Chondrocyte (in vitro differentiated cells): ENCODE measurements at regions not wholly inside any gene's neighbourhood (a gene's known extent, or its start where the extent isn't known, plus 50 kb on each side); places are given as distances from the start of the nearest gene placed in this dataset.

Experiments
- DNase-seq: peaks from one replicate; pipeline ENCODE4 v3.0.0; 2021; ENCODE audit warnings: mixed read lengths, low spot score
- H3K27ac Mint-ChIP-seq: one replicate; pipeline ENCODE4 v1.8.0; 2021; ENCODE audit warnings: mild to moderate bottlenecking, moderate library complexity, mixed read lengths; ENCODE audit not compliant: unreplicated experiment
- H3K27me3 Mint-ChIP-seq: 2 replicates; pipeline ENCODE4 v1.8.0; 2021; ENCODE audit warnings: low read depth, mixed read lengths
- H3K36me3 Mint-ChIP-seq: 2 replicates; pipeline ENCODE4 v1.8.0; 2021; ENCODE audit warnings: low read depth, mixed read lengths
- H3K4me1 Mint-ChIP-seq: 2 replicates; pipeline ENCODE4 v1.8.0; 2021; ENCODE audit warnings: low read depth, mild to moderate bottlenecking, mixed read lengths
- H3K4me3 Mint-ChIP-seq: one replicate; pipeline ENCODE4 v1.8.0; 2021; ENCODE audit warnings: mild to moderate bottlenecking, moderate library complexity, mixed read lengths; ENCODE audit not compliant: unreplicated experiment
- H3K9me3 Mint-ChIP-seq: 2 replicates; pipeline ENCODE4 v1.8.0; 2021; ENCODE audit warnings: low read depth, mixed read lengths
- TF ChIP-seq, protein P1 (sequence below): fragments of 200-600 bp; sonication (generic); IDR thresholded peaks from 2 replicates; pipeline ENCODE4 v1.5.0; 2021; ENCODE audit warnings: antibody characterized with exemption, mild to moderate bottlenecking, moderate library complexity

DNA sequence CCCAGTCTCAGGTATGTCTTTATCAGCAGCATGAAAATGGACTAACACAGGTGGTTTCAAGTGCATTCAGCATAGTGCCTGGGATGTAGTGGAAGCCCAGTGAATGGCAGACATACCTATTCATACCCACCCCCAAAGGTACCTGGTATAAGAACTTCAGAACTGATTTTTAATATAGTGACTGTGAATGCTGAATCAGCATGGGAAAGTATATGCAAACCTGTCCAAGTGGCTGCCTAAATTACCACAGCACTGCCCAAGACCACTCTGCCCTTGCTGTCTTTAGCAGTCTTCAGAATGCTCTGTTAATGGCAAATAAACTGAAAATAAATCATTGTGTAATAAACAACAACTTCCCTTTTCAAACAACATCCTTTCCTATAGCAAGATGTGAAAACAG is 312.1 kb downstream of the GPAM start:
- TF ChIP-seq, protein P1, sequence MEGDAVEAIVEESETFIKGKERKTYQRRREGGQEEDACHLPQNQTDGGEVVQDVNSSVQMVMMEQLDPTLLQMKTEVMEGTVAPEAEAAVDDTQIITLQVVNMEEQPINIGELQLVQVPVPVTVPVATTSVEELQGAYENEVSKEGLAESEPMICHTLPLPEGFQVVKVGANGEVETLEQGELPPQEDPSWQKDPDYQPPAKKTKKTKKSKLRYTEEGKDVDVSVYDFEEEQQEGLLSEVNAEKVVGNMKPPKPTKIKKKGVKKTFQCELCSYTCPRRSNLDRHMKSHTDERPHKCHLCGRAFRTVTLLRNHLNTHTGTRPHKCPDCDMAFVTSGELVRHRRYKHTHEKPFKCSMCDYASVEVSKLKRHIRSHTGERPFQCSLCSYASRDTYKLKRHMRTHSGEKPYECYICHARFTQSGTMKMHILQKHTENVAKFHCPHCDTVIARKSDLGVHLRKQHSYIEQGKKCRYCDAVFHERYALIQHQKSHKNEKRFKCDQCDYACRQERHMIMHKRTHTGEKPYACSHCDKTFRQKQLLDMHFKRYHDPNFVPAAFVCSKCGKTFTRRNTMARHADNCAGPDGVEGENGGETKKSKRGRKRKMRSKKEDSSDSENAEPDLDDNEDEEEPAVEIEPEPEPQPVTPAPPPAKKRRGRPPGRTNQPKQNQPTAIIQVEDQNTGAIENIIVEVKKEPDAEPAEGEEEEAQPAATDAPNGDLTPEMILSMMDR, result no peak
- Mint-ChIP-seq H3K4me1 (no peaks in the 10 kb centered on the region), H3K27ac (no peak overlapping the region), H3K4me3 (no peak overlapping the region), H3K27me3 (no peaks in the 10 kb centered on the region), H3K36me3 (no peaks in the 10 kb centered on the region), H3K9me3 (peaks cover 34% of the 10 kb centered on the region)
- no peak for DNase-seq

DNA sequence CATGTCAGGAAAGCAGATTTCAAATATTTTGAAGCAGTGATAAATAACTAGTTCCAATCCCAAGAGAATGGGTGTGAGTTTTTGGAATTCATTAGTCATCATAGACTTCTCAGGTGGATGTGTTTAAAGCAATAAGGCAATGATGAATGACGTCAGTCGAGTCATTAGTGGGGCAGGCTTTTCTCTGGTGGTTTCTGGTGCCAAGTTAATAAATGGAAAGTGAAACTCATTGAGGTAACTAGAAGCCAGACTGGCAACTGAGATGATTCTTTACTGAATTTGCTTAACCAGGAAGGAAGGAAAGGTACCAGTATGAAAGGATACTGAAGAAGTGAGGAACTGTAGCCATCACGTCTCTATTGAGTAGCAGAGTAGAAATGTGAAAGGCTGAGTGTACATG is 311.0 kb downstream of the GPAM start:
- no peaks in the 10 kb centered on the region for H3K4me1 Mint-ChIP-seq
- no peaks in the 10 kb centered on the region for H3K27me3 Mint-ChIP-seq
- H3K4me3 Mint-ChIP-seq, result no peak overlapping the region
- TF ChIP-seq, protein P1, result no peak
- no peak for DNase-seq
- H3K9me3 Mint-ChIP-seq, result peaks cover 34% of the 10 kb centered on the region
- no peaks in the 10 kb centered on the region for H3K36me3 Mint-ChIP-seq
- H3K27ac Mint-ChIP-seq, result no peak overlapping the region

DNA sequence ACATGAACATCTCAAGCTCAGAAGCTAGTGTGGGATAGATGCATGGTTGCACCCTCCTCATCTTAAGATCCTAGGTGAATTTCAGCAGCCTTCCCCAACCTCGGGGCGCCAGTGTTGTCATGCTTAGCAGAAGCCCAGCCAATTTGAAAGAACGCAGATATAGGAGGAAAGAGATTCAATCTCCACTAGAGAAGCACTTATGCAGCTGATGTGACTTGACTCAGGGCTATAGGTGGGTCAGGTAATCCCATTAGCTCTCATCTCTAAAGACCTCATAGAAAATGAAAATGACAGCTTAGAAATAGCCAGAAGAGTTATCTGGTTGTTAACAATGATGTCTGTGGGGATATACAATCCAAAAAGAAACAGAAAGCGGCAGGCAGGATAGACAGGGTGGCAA is 310.5 kb downstream of the GPAM start:
- H3K27ac Mint-ChIP-seq, result no peak overlapping the region
- no peaks in the 10 kb centered on the region for H3K4me1 Mint-ChIP-seq
- TF ChIP-seq, protein P1, result no peak
- H3K9me3 Mint-ChIP-seq, result peaks cover 38% of the 10 kb centered on the region
- no peaks in the 10 kb centered on the region for H3K36me3 Mint-ChIP-seq
- DNase-seq, result no peak
- H3K4me3 Mint-ChIP-seq, result no peak overlapping the region
- no peaks in the 10 kb centered on the region for H3K27me3 Mint-ChIP-seq

DNA sequence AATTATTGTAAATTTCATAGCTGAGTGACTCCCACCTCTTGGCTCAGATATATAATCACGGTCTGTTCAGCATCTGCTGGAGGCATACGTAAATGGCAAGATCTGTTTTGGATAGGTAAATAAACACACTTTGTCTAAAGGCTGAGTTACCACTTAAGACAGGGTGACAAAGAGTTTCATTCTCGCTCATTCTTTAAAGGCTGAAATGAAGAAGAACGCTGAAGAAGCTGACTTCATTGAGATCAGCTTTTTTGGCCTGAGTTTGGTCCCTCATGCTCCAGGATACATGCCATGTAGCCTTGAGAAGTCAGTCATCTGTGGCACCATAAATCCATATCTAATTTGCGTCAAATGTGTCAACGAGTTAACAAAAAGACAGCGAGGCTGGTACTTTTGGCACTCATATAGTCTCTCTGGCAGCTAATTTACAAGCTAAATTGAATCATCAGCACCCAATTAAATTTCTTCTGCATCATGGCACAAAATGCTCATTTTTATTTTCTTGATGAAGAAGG is 309.9 kb downstream of the GPAM start:
- Mint-ChIP-seq H3K36me3 (no peaks in the 10 kb centered on the region), H3K27ac (no peak overlapping the region), H3K4me1 (no peaks in the 10 kb centered on the region), H3K27me3 (no peaks in the 10 kb centered on the region), H3K9me3 (peaks cover 39% of the 10 kb centered on the region), H3K4me3 (no peak overlapping the region)
- no peak for DNase-seq
- TF ChIP-seq, protein P1, result no peak

DNA sequence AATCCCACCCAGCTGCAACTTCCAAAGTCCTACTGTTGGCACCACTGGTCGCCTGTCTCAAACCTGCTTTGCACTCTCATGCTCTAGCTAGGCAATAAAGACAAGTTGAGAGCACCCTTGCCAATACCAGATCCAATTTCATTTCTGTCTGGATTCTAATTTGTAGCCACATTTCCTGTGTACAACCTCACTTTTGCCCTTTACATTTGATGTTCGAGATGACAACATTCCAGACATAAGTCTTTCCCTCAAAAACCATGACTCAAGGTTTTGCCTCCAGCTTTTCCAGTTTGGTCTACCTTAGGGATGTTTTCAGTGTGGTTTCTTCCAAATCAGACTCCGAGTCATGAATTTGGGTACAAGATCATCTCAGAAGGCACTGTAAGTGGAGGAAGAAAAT is 309.0 kb downstream of the GPAM start:
- Mint-ChIP-seq H3K27ac (no peak overlapping the region), H3K4me1 (no peaks in the 10 kb centered on the region), H3K27me3 (no peaks in the 10 kb centered on the region), H3K36me3 (no peaks in the 10 kb centered on the region), H3K9me3 (peaks cover 37% of the 10 kb centered on the region), H3K4me3 (no peak overlapping the region)
- TF ChIP-seq, protein P1, result no peak
- DNase-seq, result no peak
